Stimulated activated memory B cell treated with anti-CD40 and anti-IgM and Interleukin-4, amounts not matched to agents 10 μg/mL and 1 μg/mL and 100 μg/mL, for 72 hours (primary cell): ENCODE measurements at regions not wholly inside any gene's neighbourhood (a gene's known extent, or its start where the extent isn't known, plus 50 kb on each side); places are given as distances from the start of the nearest gene placed in this dataset.
"Not testable (repeated sequence)": the region's sequence is repeated elsewhere in the genome, so short reads cannot be mapped to it uniquely, and the experiment has no call there.

Experiments
- ATAC-seq: fragments of 150-1000 bp; cut with Tn5 transposase; 2 replicates; pipeline ENCODE4 v1.10.0; 2021
- H3K27ac Mint-ChIP-seq: one replicate; pipeline ENCODE4 v1.8.0; 2022; ENCODE audit warnings: mild to moderate bottlenecking, mixed read lengths
- H3K27me3 Mint-ChIP-seq: one replicate; pipeline ENCODE4 v1.8.0; 2022; ENCODE audit warnings: mixed read lengths
- H3K36me3 Mint-ChIP-seq: one replicate; pipeline ENCODE4 v1.8.0; 2022; ENCODE audit warnings: mixed read lengths
- H3K4me1 Mint-ChIP-seq: one replicate; pipeline ENCODE4 v1.8.0; 2022; ENCODE audit warnings: mixed read lengths
- H3K4me3 Mint-ChIP-seq: one replicate; pipeline ENCODE4 v1.8.0; 2022; ENCODE audit warnings: mild to moderate bottlenecking, moderate library complexity, mixed read lengths
- H3K9me3 Mint-ChIP-seq: one replicate; pipeline ENCODE4 v1.8.0; 2022; ENCODE audit warnings: mixed read lengths

GRCh38 chr16:65315081-65315780, 193.4 kb upstream of the CDH11 start:
- Mint-ChIP-seq H3K9me3 (no peaks in the 10 kb centered on the region), H3K27me3 (no peaks in the 10 kb centered on the region), H3K27ac (no peak overlapping the region), H3K4me1 (no peaks in the 10 kb centered on the region), H3K4me3 (no peak overlapping the region), H3K36me3 (no peaks in the 10 kb centered on the region)
- no peak for ATAC-seq

DNA sequence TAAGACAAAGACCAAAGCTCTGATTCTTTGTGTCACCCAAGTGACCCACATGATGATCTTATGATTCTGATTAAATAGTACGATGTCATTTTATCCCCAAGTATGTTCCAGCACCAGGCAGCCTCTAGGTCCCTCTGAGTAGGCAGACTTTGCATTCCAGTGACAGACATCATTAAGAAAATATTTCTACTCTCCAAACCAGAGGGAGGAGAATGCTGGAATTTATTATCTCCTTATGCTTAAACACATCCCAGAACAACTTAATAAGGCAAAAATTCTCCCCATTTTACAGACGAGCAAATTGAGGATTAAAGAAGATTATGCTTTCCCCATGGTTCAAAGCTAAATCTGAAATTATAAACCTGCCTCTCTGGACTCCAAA, 192.8 kb upstream of the CDH11 start:
- Mint-ChIP-seq H3K27ac (no peak overlapping the region), H3K4me1 (no peaks in the 10 kb centered on the region), H3K9me3 (no peaks in the 10 kb centered on the region), H3K27me3 (no peaks in the 10 kb centered on the region), H3K4me3 (no peak overlapping the region), H3K36me3 (no peaks in the 10 kb centered on the region)
- ATAC-seq = no peak

DNA sequence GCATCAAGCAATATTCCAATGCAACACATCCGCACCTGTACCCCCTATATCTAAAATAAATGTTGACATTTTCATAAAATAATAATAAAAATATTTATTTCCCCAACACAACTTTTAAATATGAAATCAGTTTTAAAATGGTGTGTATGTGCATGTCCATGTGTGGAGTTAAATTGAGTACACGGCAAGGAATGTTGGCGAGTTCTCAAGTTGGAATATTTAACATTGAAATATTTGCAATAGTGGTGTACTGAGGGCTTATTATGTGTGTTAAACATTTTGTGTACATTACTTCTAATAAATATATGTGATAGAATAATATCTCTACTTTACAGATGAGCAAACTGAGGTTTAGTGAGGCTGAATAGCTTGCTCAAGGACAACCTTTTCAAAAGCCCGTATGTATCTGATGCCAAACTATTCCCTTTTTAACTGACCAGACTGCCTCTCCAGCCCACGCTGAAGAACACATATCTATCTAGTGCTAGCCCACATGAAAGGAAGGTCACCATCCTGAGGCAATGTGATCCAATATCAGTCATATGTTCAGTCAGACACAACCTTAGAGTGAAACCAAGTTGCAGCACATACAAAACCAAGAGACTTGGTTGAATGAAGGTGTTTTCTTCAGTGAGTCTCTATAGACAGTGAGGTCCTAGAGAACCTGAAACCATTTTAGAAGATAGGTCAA, 192.2 kb upstream of the CDH11 start:
- no peak overlapping the region for H3K27ac Mint-ChIP-seq
- no peaks in the 10 kb centered on the region for H3K4me1 Mint-ChIP-seq

DNA sequence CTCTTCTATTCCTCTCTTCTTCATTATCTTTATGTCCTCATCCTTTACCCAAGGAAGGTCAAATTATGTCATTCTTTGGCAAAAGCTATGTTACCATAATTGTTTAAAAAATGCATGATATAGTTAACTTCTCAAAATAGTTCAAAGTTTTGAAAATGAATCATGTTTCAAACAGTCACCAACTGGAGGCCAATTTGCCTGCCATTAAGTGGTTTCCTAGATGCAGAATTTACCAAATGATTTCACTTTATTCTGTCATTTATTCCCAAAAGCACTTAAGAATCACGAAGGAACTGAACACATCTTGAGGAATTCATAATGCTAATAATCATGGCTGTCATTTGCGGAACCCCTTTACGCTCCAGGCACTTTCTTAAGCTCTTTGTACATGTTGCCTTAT, 190.9 kb upstream of the CDH11 start:
- Mint-ChIP-seq H3K4me1 (no peaks in the 10 kb centered on the region), H3K9me3 (no peaks in the 10 kb centered on the region), H3K27ac (no peak overlapping the region), H3K27me3 (no peaks in the 10 kb centered on the region), H3K4me3 (no peak overlapping the region), H3K36me3 (no peaks in the 10 kb centered on the region)
- ATAC-seq = no peak

More for the DNA sequence above, 192.2 kb upstream of the CDH11 start:
- H3K9me3 Mint-ChIP-seq = no peaks in the 10 kb centered on the region
- no peak overlapping the region for H3K4me3 Mint-ChIP-seq
- no peaks in the 10 kb centered on the region for H3K27me3 Mint-ChIP-seq
- ATAC-seq = no peak
- no peaks in the 10 kb centered on the region for H3K36me3 Mint-ChIP-seq

- no peak overlapping the region for H3K4me3 Mint-ChIP-seq
- H3K36me3 Mint-ChIP-seq = no peaks in the 10 kb centered on the region
- ATAC-seq = no peak
- no peak overlapping the region for H3K27ac Mint-ChIP-seq
- no peaks in the 10 kb centered on the region for H3K4me1 Mint-ChIP-seq
- H3K9me3 Mint-ChIP-seq = no peaks in the 10 kb centered on the region
- no peaks in the 10 kb centered on the region for H3K27me3 Mint-ChIP-seq
These were observed 190.2 kb upstream of the CDH11 start for GRCh38 chr16:65312071-65312470.

DNA sequence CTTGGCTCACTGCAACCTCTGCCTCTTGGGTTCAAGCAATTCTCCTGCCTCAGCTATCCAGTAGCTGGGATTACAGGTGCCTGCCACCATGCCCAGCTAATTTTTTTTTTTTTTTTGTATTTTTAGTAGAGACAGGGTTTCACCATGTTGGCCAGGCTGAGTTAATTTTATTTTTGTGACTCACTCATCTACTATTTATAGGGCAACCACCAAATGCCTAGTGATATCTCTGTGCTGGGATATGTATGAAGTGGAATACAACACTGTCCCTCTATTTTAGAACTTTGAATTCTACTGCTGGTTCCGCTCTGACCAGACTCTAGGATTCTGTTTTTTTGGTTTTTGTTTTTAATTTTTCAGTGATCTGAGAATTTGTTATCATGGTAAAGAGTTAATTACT, 188.6 kb upstream of the CDH11 start:
- not testable (repeated sequence) for H3K27ac Mint-ChIP-seq, H3K4me1 Mint-ChIP-seq, ATAC-seq, H3K4me3 Mint-ChIP-seq, H3K36me3 Mint-ChIP-seq, H3K27me3 Mint-ChIP-seq, H3K9me3 Mint-ChIP-seq

DNA sequence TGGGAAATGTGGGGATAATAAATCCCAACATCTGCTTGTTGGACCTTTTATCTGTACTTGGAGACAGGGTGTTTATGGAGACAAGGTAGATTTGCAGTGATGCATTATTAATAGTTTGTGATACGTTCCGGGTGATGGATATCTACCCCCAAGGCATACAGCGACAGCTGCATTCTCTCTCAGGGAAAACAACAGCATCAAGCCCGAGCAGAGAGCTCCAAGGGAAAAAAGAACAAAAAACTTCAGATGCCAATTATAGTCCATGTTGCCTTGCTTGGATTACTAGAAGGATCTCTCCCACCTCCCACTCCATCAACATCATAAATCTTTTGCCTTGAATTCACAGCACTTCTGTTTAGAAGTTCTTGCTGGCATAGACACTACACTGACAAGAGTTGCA, 187.5 kb upstream of the CDH11 start:
- H3K4me1 Mint-ChIP-seq = no peaks in the 10 kb centered on the region
- H3K36me3 Mint-ChIP-seq = no peaks in the 10 kb centered on the region
- H3K27ac Mint-ChIP-seq = no peak overlapping the region
- H3K9me3 Mint-ChIP-seq = no peaks in the 10 kb centered on the region
- H3K27me3 Mint-ChIP-seq = no peaks in the 10 kb centered on the region
- no peak overlapping the region for H3K4me3 Mint-ChIP-seq
- ATAC-seq = no peak

DNA sequence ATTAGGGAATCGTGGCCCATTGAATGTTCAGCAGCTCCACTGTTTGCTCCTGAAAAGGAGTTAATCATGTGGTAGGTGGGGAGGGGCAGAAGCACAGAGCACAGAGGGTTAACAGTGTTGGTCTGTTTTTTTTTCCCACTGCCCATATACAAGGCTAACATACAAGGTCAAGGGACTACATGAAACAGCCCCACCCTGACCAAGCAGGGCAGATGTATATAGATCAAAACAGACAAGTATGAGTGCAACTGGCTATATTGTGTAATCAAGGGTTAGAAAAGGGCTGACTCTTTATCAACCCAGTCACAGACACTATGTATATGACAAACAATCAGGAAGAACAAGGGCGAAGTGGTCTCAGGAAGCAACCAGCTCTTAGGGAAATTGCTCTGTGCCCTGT, 186.6 kb upstream of the CDH11 start:
- no peak for ATAC-seq
- Mint-ChIP-seq H3K4me1 (no peaks in the 10 kb centered on the region), H3K9me3 (no peaks in the 10 kb centered on the region), H3K27me3 (no peaks in the 10 kb centered on the region), H3K4me3 (no peak overlapping the region), H3K27ac (no peak overlapping the region), H3K36me3 (no peaks in the 10 kb centered on the region)

- H3K36me3 Mint-ChIP-seq = no peaks in the 10 kb centered on the region
- no peaks in the 10 kb centered on the region for H3K4me1 Mint-ChIP-seq
- no peak overlapping the region for H3K4me3 Mint-ChIP-seq
- H3K27me3 Mint-ChIP-seq = no peaks in the 10 kb centered on the region
- no peak overlapping the region for H3K27ac Mint-ChIP-seq
- H3K9me3 Mint-ChIP-seq = peaks cover 6% of the 10 kb centered on the region
- ATAC-seq = no peak
These were observed 185.4 kb upstream of the CDH11 start for GRCh38 chr16:65307286-65307685.

DNA sequence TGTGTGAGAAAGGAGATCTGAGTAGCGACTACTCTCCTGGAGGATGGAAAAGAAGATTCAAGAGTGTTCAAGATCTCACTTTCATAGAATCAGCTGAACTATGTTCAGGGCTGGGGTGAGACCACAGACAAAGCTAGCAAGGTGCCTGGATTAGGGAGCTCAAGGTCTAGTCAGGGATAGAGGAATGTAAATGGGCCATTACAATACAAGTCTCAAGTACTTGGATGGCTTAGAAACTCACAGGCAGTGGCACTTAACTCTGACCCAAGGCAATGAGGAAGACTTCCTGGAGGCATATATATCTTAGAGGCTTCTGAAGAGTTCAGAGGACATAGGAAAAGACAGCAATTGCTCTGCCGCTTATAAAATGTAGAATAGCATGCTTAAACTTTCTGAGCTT, 184.9 kb upstream of the CDH11 start:
- no peak overlapping the region for H3K27ac Mint-ChIP-seq
- no peaks in the 10 kb centered on the region for H3K4me1 Mint-ChIP-seq
- ATAC-seq = no peak
- H3K4me3 Mint-ChIP-seq = no peak overlapping the region
- H3K36me3 Mint-ChIP-seq = no peaks in the 10 kb centered on the region
- peaks cover 6% of the 10 kb centered on the region for H3K9me3 Mint-ChIP-seq
- no peaks in the 10 kb centered on the region for H3K27me3 Mint-ChIP-seq

- no peaks in the 10 kb centered on the region for H3K4me1 Mint-ChIP-seq
- no peak for ATAC-seq
These were observed 184.4 kb upstream of the CDH11 start for GRCh38 chr16:65306300-65306699.

DNA sequence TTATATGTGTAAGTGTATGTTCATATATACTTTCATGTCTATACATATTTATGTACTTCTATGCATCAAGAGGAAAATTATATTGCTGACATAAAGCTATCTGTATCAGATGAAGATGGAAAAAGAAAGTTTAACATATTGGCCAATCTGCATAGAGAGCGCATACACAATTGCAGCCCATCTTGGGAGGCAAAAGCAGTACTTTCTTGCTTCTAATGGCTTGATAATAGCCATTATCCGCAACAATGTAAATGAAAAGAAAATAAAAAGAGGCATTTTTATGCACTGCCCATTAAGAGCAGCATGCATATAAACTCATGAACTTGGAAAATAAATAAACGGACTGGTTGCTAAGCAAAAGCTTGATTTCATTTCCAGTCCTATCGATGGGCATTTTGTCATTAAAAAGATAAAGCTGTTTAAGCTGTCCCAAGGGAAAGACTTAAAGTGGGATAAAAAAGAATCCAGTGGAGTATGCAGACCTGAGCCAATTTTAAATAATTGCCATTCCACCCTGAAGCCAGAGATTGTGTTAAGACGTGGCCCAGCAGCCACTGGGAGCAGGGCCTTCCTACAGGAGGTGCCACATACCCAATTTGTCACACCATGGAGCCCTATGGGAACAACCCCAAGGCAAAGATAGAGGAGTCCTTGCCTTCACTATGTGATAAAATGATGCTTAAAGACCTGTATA, 183.6 kb upstream of the CDH11 start:
- no peaks in the 10 kb centered on the region for H3K4me1 Mint-ChIP-seq
- no peaks in the 10 kb centered on the region for H3K27me3 Mint-ChIP-seq
- H3K4me3 Mint-ChIP-seq = no peak overlapping the region
- peaks cover 6% of the 10 kb centered on the region for H3K9me3 Mint-ChIP-seq
- ATAC-seq = no peak
- H3K27ac Mint-ChIP-seq = no peak overlapping the region
- H3K36me3 Mint-ChIP-seq = no peaks in the 10 kb centered on the region

More at GRCh38 chr16:65306300-65306699, 184.4 kb upstream of the CDH11 start:
- H3K9me3 Mint-ChIP-seq = peaks cover 6% of the 10 kb centered on the region
- no peaks in the 10 kb centered on the region for H3K27me3 Mint-ChIP-seq
- H3K36me3 Mint-ChIP-seq = no peaks in the 10 kb centered on the region
- no peak overlapping the region for H3K4me3 Mint-ChIP-seq
- no peak overlapping the region for H3K27ac Mint-ChIP-seq

GRCh38 chr16:65301029-65301428, 179.2 kb upstream of the CDH11 start:
- H3K4me3 Mint-ChIP-seq = no peak overlapping the region
- H3K9me3 Mint-ChIP-seq = peaks cover 6% of the 10 kb centered on the region
- no peaks in the 10 kb centered on the region for H3K27me3 Mint-ChIP-seq
- no peaks in the 10 kb centered on the region for H3K36me3 Mint-ChIP-seq
- H3K4me1 Mint-ChIP-seq = no peaks in the 10 kb centered on the region
- ATAC-seq = no peak
- H3K27ac Mint-ChIP-seq = no peak overlapping the region

DNA sequence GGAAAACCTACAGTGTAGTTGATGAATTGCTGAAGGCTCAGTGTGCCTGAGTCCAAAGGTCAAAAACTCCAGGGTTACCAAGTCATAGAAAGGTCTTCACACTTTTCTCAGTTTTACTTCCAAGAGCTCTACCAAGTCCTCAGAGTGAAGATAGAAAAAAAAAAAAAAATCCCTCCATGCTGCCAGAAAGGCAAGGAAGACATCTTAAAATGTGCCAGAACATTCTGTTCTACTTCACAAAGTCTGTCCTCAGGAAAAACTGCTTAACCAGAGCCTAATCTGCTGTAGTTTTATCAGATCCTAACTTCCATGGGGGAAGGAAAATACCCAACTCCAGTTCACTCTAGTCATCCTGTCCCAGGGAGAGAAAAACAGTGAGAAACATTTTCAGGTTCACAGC, 175.6 kb upstream of the CDH11 start:
- no peaks in the 10 kb centered on the region for H3K27me3 Mint-ChIP-seq

DNA sequence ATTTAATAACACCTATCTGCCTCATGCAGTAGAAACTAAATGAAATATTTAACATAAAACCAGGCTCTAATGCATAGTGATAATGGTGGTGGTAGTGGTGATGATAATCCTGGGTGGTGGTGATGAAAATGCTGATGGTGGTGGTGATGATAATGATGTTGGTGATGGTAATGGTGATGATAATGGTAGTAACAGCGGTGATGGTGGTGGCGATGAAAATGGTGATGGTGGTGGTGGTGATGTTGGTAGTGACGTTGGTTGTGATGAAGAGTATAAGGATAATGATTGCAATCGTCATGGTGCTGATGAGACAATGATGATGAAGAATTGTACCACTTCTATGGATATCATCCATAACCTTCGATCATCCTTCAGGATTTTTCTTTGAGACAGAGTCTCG, 173.7 kb upstream of the CDH11 start:
- Mint-ChIP-seq H3K36me3 (no peaks in the 10 kb centered on the region), H3K9me3 (peaks cover 4% of the 10 kb centered on the region), H3K27ac (no peak overlapping the region), H3K4me1 (no peaks in the 10 kb centered on the region), H3K4me3 (no peak overlapping the region), H3K27me3 (no peaks in the 10 kb centered on the region)
- ATAC-seq = no peak

More for the DNA sequence above, 175.6 kb upstream of the CDH11 start:
- Mint-ChIP-seq H3K4me3 (no peak overlapping the region), H3K4me1 (no peaks in the 10 kb centered on the region), H3K36me3 (no peaks in the 10 kb centered on the region), H3K27ac (no peak overlapping the region), H3K9me3 (peaks cover 4% of the 10 kb centered on the region)
- no peak for ATAC-seq

DNA sequence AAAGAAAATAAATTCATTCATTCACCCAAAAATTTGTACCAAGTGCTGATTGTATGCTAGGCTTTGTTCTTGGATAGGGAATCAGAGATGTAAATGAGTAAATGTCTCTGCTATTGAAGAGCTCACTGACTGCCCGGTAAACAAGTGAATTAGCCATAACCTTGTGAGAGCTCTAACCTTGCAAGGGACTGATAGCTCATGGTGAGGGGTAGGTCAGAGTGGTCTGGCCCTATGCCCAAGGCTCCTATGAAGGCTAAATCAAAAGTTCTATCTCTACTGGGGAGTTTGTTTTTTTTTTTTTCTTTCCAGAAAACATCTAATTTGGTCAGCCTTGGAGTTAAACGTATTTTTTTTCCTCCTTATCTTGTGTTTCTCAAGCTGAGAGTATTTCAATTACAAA, 172.8 kb upstream of the CDH11 start:
- no peak for ATAC-seq
- H3K36me3 Mint-ChIP-seq = no peaks in the 10 kb centered on the region

More for the DNA sequence above, 172.8 kb upstream of the CDH11 start:
- no peaks in the 10 kb centered on the region for H3K4me1 Mint-ChIP-seq
- H3K9me3 Mint-ChIP-seq = peaks cover 4% of the 10 kb centered on the region
- no peaks in the 10 kb centered on the region for H3K27me3 Mint-ChIP-seq
- H3K27ac Mint-ChIP-seq = no peak overlapping the region
- no peak overlapping the region for H3K4me3 Mint-ChIP-seq
